Choroid plexus epithelial cell (primary cell): ENCODE measurements at regions not wholly inside any gene's neighbourhood (a gene's known extent, or its start where the extent isn't known, plus 50 kb on each side); places are given as distances from the start of the nearest gene placed in this dataset.
A peak's percentile ranks its signal among the peaks of the same experiment; 100 is the strongest.

Source experiments
- DNase-seq: peaks from one replicate; pipeline ENCODE4 v3.0.0-alpha.2; 2010; ENCODE audit warnings: low read depth
- H3K4me3 ChIP-seq: 2 replicates; pipeline ENCODE4 v1.5.1; 2011; ENCODE audit warnings: low read depth, mild to moderate bottlenecking, control low read depth, low read length, moderate library complexity
- TF ChIP-seq, protein P1 (sequence below): conservative IDR thresholded peaks from 2 replicates; pipeline ENCODE4 v1.5.1; 2011; ENCODE audit warnings: low read depth, mild to moderate bottlenecking, control low read depth, inconsistent platforms, low read length, moderate library complexity

DNA sequence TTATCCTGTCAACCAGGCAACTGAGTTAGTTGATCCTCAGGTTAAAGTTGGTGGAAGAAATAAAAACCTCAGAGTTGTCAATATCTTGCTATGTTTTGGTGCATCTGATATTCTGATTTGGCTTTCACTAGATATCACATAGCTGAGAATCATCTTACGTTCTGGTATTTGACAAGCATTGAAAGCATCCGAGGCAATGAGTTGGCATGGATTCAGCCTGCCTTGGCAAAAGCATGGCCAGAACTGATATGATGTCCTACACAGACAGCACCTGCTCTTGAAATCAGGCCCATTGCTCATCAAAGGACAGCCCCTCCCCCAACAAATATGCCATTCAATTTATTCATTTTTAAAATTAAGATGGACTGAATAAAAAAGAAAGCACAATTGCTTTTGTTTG is 320.7 kb upstream of the ATP2B1 start:
- no peak overlapping the region for H3K4me3 ChIP-seq
- DNase-seq = no peak
- TF ChIP-seq, protein P1, sequence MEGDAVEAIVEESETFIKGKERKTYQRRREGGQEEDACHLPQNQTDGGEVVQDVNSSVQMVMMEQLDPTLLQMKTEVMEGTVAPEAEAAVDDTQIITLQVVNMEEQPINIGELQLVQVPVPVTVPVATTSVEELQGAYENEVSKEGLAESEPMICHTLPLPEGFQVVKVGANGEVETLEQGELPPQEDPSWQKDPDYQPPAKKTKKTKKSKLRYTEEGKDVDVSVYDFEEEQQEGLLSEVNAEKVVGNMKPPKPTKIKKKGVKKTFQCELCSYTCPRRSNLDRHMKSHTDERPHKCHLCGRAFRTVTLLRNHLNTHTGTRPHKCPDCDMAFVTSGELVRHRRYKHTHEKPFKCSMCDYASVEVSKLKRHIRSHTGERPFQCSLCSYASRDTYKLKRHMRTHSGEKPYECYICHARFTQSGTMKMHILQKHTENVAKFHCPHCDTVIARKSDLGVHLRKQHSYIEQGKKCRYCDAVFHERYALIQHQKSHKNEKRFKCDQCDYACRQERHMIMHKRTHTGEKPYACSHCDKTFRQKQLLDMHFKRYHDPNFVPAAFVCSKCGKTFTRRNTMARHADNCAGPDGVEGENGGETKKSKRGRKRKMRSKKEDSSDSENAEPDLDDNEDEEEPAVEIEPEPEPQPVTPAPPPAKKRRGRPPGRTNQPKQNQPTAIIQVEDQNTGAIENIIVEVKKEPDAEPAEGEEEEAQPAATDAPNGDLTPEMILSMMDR = no peak

GRCh38 chr12:90028635-90029051 is 320.0 kb upstream of the ATP2B1 start:
- DNase-seq = peak; percentile 32
- TF ChIP-seq, protein P1 = no peak
- H3K4me3 ChIP-seq = no peak overlapping the region

DNA sequence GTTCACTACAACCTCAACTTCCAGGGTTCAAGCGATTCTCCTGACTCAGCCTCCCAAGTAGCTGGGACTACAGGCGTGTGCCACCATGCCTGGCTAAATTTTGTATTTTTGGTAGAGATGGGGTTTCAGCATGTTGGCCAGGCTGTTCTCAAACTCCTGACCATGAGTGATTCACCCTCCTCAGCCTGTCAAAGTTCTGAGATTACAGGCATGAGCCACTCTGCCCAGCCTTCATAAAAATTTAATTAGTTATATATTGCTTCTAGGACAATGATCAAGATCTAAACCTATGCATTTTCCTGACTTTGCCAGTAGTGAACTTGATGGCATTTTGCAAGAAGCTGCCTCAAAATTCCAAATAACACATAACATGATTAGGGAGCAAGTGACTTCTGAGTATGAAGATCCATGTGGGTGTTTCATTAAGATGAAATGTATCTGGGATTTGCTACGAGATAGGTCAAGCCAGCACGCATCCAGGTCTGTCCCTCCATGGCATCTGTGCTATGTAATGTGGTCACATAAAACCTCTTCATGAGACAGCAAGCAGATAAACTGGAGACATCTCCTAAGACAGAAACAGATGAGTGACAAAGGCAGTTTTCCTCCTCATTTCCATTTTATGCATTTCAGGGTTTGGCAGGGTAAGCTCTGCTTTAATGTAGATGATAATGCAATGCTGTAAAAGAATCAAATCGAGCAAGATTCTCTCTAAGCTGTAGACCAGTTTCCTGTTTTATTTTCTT is 319.4 kb upstream of the ATP2B1 start:
- DNase-seq = no peak

DNA sequence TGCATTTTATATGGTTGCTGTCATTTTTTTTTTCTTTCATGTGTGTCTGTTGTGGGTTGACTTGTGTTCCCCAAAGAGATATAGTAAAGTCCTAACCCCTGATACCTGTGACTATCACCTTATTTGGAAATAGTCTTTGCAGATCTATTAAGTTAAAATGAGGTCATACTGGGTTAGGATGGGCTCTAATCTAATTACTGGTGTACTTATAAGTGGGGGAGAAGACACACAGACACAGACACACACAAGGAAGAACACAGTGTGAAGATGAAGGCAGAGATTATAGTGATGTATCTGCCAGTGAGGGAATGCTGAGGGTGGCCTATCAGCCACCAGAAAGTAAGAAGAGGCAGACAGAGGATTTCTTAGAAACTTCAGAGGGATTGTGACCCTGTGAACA is 318.4 kb upstream of the ATP2B1 start:
- TF ChIP-seq, protein P1 = no peak

More for the DNA sequence above, 319.4 kb upstream of the ATP2B1 start:
- TF ChIP-seq, protein P1 = no peak
- no peak overlapping the region for H3K4me3 ChIP-seq

GRCh38 chr12:90026516-90026915 is 317.9 kb upstream of the ATP2B1 start:
- no peak for DNase-seq
- H3K4me3 ChIP-seq = no peak overlapping the region
- TF ChIP-seq, protein P1 = no peak

More for the DNA sequence above, 318.4 kb upstream of the ATP2B1 start:
- H3K4me3 ChIP-seq = no peak overlapping the region
- DNase-seq = no peak

DNA sequence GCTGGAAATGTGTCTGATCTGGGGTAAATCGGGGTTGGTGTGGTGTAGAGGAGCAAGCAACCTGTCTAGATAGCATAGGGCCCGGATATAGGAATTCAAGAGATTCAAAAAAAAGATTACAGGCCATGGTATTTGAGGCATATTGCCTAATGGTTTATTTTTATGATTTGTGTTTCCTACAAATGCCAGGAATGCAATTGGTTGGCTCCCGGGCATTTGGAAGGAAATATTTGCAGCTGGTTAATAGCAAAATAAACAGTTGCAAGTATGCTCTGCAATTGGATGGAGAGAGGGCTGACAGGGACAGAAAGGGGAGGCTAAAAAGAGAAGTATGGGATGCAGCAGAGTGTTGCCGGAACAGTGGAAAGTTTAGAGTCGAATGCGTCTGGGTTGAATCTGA is 315.6 kb upstream of the ATP2B1 start:
- TF ChIP-seq, protein P1 = no peak
- DNase-seq = peak; percentile 38
- no peak overlapping the region for H3K4me3 ChIP-seq
